ENCODE measurements at regions not wholly inside any gene's neighbourhood (a gene's known extent, or its start where the extent isn't known, plus 50 kb on each side); places are given as distances from the start of the nearest gene placed in this dataset.

DNA sequence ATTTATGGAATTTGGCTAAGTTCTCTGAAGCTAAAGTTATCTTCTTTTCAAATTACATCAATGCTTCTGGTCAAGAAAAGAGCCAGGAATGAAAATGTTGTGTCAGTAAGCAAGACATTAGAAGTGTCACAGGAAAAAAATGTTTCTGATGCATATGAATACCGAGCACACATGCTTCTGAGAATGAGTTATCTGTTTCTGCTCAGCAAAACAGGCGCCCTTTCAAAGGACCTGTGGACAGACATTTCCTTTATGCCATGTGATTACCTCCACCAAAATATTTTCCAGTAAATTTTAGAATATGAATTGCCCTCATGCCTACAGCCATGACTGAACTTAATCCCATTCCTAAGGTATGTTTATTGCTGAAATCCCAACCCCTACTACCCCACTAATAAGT, 55.4 kb upstream of the RNF180 start:
- DNase-seq (ENCODE audit: low read depth in 2 of 2) = no peak

GRCh38 chr5:64108674-64109073, 57.0 kb upstream of the RNF180 start:
- no peak for DNase-seq (ENCODE audit: low read depth in 2 of 2)

- DNase-seq (ENCODE audit: low read depth in 2 of 2) = no peak
Measured at GRCh38 chr5:64100203-64100602, 65.4 kb upstream of the RNF180 start.

GRCh38 chr5:64096771-64097170, 68.9 kb upstream of the RNF180 start:
- DNase-seq (ENCODE audit: low read depth in 2 of 2) = no peak

- no peak for DNase-seq (ENCODE audit: low read depth in 2 of 2)
Measured at GRCh38 chr5:64077589-64077988, 88.1 kb upstream of the RNF180 start.

GRCh38 chr5:64074533-64074932, 91.1 kb upstream of the RNF180 start:
- peak in 1 of 2 donors; percentile 43 for DNase-seq (ENCODE audit: low read depth in 2 of 2)

- no peak for DNase-seq (ENCODE audit: low read depth in 2 of 2)
Measured at GRCh38 chr5:64069486-64069885, 96.2 kb upstream of the RNF180 start.

DNA sequence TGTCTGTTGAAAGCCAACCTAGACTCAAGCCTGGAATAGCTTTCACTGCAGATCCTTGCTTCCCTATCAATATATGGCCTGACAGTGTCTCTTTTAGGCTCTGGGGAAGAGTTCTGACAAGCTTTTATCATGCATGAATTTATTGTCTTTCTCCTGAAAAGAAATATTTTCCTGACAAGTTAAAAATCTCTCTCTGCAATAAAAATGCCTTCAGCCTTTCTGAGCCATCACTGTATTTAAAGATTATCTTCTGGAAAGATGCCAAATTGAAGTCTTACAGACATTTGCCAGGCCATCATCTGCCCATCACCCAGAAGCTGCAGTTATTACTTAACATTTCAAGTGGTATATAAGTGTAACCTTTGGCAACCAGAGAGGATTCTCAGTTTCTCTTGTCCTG, 88.1 kb upstream of the HTR1A start:
- no peak for DNase-seq (ENCODE audit: low read depth in 2 of 2)

DNA sequence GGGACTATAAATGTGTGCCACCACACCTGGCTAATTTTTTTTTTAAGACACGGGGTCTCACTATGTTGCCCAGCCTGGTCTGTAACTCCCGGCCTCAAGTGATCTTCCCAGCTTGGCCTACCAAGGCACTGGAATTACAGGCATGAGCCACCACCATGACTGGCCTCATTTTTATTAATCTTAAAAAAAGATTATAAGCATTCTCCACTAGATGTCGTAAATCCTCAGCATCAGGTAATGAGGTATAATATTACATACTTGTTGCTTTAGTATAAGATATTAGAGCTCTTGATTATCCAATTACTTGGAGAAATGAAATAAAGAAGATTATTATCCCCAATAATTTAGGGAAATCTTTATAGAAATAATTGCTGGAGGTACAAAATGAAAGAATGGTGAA, 78.2 kb upstream of the HTR1A start:
- DNase-seq (ENCODE audit: low read depth in 2 of 2) = no peak

DNA sequence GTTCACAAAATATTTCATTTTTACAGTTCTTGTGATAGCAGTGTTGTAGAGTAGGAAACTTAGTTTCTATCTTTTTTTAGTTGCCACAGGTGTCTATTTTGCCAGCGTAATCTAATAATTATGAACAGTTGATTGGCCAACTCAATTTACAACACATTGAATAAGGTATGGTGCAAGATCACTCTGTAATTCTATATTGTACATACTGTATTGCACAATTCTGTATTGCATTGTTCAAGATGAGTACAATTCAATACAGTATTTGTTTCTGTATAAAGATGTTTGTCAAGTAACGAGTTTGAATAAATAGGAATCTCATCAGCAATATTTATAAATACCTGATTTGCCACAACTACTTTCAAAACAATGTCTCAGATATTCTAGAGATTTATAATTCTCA, 64.2 kb upstream of the HTR1A start:
- no peak for DNase-seq (ENCODE audit: low read depth in 2 of 2)

GRCh38 chr5:64019746-64020145, 57.5 kb upstream of the HTR1A start:
- DNase-seq (ENCODE audit: low read depth in 2 of 2) = no peak

- DNase-seq (ENCODE audit: low read depth in 2 of 2) = no peak
Measured at GRCh38 chr5:64018966-64019365, 56.7 kb upstream of the HTR1A start.

DNA sequence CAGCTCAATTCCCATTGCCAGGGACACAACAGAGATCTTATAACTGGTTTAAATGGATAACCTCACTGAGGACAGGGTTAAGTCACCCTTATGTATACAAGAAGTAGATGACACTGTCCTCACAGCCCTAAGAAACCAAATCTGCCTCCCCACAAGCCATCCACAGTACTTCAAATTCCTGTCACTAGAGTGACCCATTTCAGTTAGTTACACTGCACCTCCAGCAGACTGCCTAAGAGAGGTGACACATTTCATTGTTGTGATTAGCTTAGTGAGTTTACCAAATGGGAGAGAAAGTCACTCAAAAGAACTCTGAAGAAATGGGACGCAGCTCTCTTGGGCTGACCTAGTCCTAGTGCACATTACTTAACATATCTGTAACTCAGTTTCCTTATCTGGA, 53.6 kb upstream of the HTR1A start:
- no peak for DNase-seq (ENCODE audit: low read depth in 2 of 2)
